ENCODE measurements at regions not wholly inside any gene's neighbourhood (a gene's known extent, or its start where the extent isn't known, plus 50 kb on each side); places are given as distances from the start of the nearest gene placed in this dataset.

DNA sequence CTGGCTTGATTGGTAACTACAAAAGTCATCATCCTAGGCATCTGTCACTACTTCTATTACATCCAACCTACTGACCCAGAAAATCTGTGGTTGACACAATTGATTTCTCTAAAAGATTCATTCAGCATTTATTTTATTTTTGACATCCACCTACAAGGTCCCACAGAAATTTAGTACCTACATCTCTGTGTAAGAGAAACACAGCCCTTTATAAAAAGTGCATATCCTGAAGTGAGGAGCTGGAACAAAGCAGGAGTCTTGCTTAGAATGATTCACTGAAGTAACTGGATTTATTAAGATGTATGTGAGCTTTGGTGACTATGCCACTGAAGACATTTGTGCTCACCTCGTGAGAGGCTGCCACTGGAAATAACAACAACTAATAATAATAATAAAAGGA is 391.0 kb downstream of the GPAT3 start:
- no peaks in the 10 kb centered on the region for H3K4me1 ChIP-seq (ENCODE audit: control insufficient read depth in 5 of 5, insufficient read depth in 5 of 5, low read length in 5 of 5)
- DNase-seq (no peak), ATAC-seq (ENCODE audit: insufficient read depth, low FRiP score) (no peak)
- WGBS, 2 donors = 60 to 78% methylated on average over 1 of the region's 1 CpG
- no peak overlapping the region for H3K4me3 ChIP-seq
- H3K9ac ChIP-seq (ENCODE audit: insufficient read depth in 1 of 2, low read length in 2 of 2) = no peak overlapping the region
- H3K9me3 ChIP-seq (ENCODE audit: control insufficient read depth in 4 of 4, insufficient read depth in 3 of 4, low read length in 3 of 4) = no peaks in the 10 kb centered on the region
- no peaks in the 10 kb centered on the region for H3K27me3 ChIP-seq (ENCODE audit: control insufficient read depth in 3 of 3, insufficient read depth in 3 of 3, low read length in 2 of 3)
- TF ChIP-seq, protein P1, sequence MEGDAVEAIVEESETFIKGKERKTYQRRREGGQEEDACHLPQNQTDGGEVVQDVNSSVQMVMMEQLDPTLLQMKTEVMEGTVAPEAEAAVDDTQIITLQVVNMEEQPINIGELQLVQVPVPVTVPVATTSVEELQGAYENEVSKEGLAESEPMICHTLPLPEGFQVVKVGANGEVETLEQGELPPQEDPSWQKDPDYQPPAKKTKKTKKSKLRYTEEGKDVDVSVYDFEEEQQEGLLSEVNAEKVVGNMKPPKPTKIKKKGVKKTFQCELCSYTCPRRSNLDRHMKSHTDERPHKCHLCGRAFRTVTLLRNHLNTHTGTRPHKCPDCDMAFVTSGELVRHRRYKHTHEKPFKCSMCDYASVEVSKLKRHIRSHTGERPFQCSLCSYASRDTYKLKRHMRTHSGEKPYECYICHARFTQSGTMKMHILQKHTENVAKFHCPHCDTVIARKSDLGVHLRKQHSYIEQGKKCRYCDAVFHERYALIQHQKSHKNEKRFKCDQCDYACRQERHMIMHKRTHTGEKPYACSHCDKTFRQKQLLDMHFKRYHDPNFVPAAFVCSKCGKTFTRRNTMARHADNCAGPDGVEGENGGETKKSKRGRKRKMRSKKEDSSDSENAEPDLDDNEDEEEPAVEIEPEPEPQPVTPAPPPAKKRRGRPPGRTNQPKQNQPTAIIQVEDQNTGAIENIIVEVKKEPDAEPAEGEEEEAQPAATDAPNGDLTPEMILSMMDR (IDR thresholded peaks at IDR 0.05; ENCODE audit: control extremely low read depth, extremely low read depth) = no peak
- no peaks in the 10 kb centered on the region for H3K36me3 ChIP-seq (ENCODE audit: control insufficient read depth in 4 of 4, insufficient read depth in 4 of 4, low read length in 4 of 4)
- H3K27ac ChIP-seq (ENCODE audit: low read depth in 1 of 2, low read length in 1 of 2) = no peak overlapping the region

DNA sequence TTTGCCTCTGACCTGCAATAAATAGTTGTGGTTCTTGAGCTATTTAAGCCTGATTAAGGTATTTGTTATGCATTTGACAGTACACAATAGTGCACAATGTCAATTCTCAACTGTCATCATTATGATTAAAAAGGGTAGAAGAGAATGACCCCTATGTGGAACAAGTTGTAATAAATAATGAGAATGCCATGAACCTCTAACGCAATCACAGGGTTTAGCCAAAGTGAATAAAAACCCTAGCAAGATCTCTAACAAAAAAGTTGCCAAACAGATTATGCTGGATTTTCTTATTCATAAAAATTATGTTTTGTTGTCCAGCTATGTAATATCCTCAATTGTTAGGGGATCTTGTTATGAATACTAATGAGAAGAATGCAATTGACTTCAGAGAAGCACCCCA is 387.4 kb downstream of the GPAT3 start:
- Histone ChIP-seq H3K4me1 (ENCODE audit: control insufficient read depth in 5 of 5, insufficient read depth in 5 of 5, low read length in 5 of 5) (no peaks in the 10 kb centered on the region), H3K4me3 (no peak overlapping the region), H3K9ac (ENCODE audit: insufficient read depth in 1 of 2, low read length in 2 of 2) (no peak overlapping the region), H3K27me3 (ENCODE audit: control insufficient read depth in 3 of 3, insufficient read depth in 3 of 3, low read length in 2 of 3) (no peaks in the 10 kb centered on the region), H3K27ac (ENCODE audit: low read depth in 1 of 2, low read length in 1 of 2) (no peak overlapping the region), H3K9me3 (ENCODE audit: control insufficient read depth in 4 of 4, insufficient read depth in 3 of 4, low read length in 3 of 4) (peaks cover 0 to 3% (median 0%) of the 10 kb centered on the region in 4 donors), H3K36me3 (ENCODE audit: control insufficient read depth in 4 of 4, insufficient read depth in 4 of 4, low read length in 4 of 4) (no peaks in the 10 kb centered on the region)
- WGBS, 2 donors = 88 to 100% methylated on average over 1 of the region's 1 CpG
- no peak for DNase-seq
- TF ChIP-seq, protein P1 (IDR thresholded peaks at IDR 0.05; ENCODE audit: control extremely low read depth, extremely low read depth) = no peak
- no peak for ATAC-seq (ENCODE audit: insufficient read depth, low FRiP score)

DNA sequence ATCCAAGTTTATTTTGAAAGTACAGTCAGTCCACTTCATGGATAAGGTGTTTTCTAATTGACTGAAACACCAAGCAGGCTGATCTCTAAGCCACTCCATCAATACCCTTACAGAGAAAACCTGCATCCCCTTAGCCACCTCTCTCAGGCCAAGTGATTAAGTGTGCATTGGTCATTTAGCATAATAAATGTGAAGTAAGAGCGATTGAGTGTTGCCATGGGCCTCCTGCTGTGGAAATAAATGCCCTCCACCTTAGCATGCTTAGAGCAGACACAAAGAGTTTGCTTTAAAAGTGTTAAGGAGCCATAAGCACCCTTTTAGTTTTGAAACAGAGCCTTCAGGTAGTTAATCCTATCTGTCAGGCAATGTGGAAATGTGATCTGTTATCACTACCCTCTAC is 386.5 kb downstream of the GPAT3 start:
- Histone ChIP-seq H3K36me3 (ENCODE audit: control insufficient read depth in 4 of 4, insufficient read depth in 4 of 4, low read length in 4 of 4) (no peaks in the 10 kb centered on the region), H3K27me3 (ENCODE audit: control insufficient read depth in 3 of 3, insufficient read depth in 3 of 3, low read length in 2 of 3) (no peaks in the 10 kb centered on the region), H3K4me3 (no peak overlapping the region), H3K9me3 (ENCODE audit: control insufficient read depth in 4 of 4, insufficient read depth in 3 of 4, low read length in 3 of 4) (peaks cover 0 to 6% (median 0%) of the 10 kb centered on the region in 4 donors), H3K9ac (ENCODE audit: insufficient read depth in 1 of 2, low read length in 2 of 2) (no peak overlapping the region), H3K4me1 (ENCODE audit: control insufficient read depth in 5 of 5, insufficient read depth in 5 of 5, low read length in 5 of 5) (no peaks in the 10 kb centered on the region), H3K27ac (ENCODE audit: low read depth in 1 of 2, low read length in 1 of 2) (no peak overlapping the region)
- DNase-seq (no peak), ATAC-seq (ENCODE audit: insufficient read depth, low FRiP score) (no peak)
- TF ChIP-seq, protein P1 (IDR thresholded peaks at IDR 0.05; ENCODE audit: control extremely low read depth, extremely low read depth) = no peak
- 31 to 32% methylated on average over 1 of the region's 1 CpG for WGBS, 2 donors

DNA sequence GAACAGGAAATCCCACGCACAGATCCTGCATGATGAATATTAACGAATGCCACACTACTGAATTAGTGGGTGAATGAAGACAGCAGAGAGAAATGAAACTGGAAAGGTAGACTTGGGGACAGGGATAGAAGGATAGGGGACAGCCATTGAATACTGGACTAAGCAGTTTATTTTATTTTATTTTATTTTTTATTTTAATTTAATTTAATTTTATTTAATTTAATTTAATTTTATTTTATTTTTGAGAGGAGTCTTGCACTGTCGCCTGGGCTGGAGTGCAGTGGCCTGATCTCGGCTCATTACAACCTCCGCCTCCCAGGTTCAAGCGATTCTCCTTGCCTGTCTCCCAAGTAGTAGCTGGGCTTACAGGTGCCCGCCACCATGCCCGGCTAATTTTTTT is 385.2 kb downstream of the GPAT3 start:
- Histone ChIP-seq H3K4me3 (no peak overlapping the region), H3K4me1 (ENCODE audit: control insufficient read depth in 5 of 5, insufficient read depth in 5 of 5, low read length in 5 of 5) (no peaks in the 10 kb centered on the region), H3K27ac (ENCODE audit: low read depth in 1 of 2, low read length in 1 of 2) (no peak overlapping the region), H3K36me3 (ENCODE audit: control insufficient read depth in 4 of 4, insufficient read depth in 4 of 4, low read length in 4 of 4) (no peaks in the 10 kb centered on the region), H3K27me3 (ENCODE audit: control insufficient read depth in 3 of 3, insufficient read depth in 3 of 3, low read length in 2 of 3) (no peaks in the 10 kb centered on the region), H3K9me3 (ENCODE audit: control insufficient read depth in 4 of 4, insufficient read depth in 3 of 4, low read length in 3 of 4) (peaks cover 0 to 6% (median 0%) of the 10 kb centered on the region in 4 donors), H3K9ac (ENCODE audit: insufficient read depth in 1 of 2, low read length in 2 of 2) (no peak overlapping the region)
- DNase-seq (no peak), ATAC-seq (ENCODE audit: insufficient read depth, low FRiP score) (no peak)
- 93 to 95% methylated on average over 8 of the region's 8 CpGs for WGBS, 2 donors
- TF ChIP-seq, protein P1 (IDR thresholded peaks at IDR 0.05; ENCODE audit: control extremely low read depth, extremely low read depth) = no peak

Measured in lung (tissue), 11 donors.